GM10248 (cell line): ENCODE measurements at regions not wholly inside any gene's neighbourhood (a gene's known extent, or its start where the extent isn't known, plus 50 kb on each side); places are given as distances from the start of the nearest gene placed in this dataset.
"Not testable (repeated sequence)": the region's sequence is repeated elsewhere in the genome, so short reads cannot be mapped to it uniquely, and the experiment has no call there.

Experiments used
- CTCF ChIA-PET: fragments of 300-600 bp; sonication (Branson Sonifier 250); formaldehyde crosslinking; extraction: SDS; loops from one replicate; lab custom pipeline; 2021; ENCODE audit warnings: antibody characterized with exemption; lab: Yijun Ruan, JAX
- POLR2A ChIA-PET: fragments of 350-650 bp; sonication (Branson Sonifier 250); formaldehyde crosslinking; extraction: SDS; loops from one replicate; lab custom pipeline; 2020; ENCODE audit warnings: antibody characterized with exemption; lab: Yijun Ruan, JAX
- DNase-seq: peaks from one replicate; pipeline ENCODE4 v3.0.0; 2012; ENCODE audit errors: extremely low spot score
- CTCF ChIP-seq: IDR thresholded peaks from 2 replicates; pipeline ENCODE4 v1.5.1; 2012; ENCODE audit warnings: mild to moderate bottlenecking, low read depth; ENCODE audit errors: extremely low read depth, missing control alignments, control extremely low read depth

- DNase-seq = no peak
- POLR2A ChIA-PET = no interaction called here
- CTCF ChIA-PET = interaction anchor here (1.7 kb wide), 1 partner anchor 26 kb away, joined by 4 read pairs; no protein-coding TSS in a partner anchor
- TF ChIP-seq CTCF = no peak
Observed at GRCh38 chr20:54351371-54352136, 123.8 kb upstream of the DOK5 start.

GRCh38 chr20:54352541-54352940 is 122.9 kb upstream of the DOK5 start:
- CTCF ChIA-PET = interaction anchor here (1.7 kb wide), 1 partner anchor 25 kb away, joined by 4 read pairs; no protein-coding TSS in a partner anchor
- POLR2A ChIA-PET, DNase-seq: not testable (repeated sequence)

- POLR2A ChIA-PET = no interaction called here
- no peak for TF ChIP-seq CTCF
- DNase-seq = no peak
- CTCF ChIA-PET = interaction anchor here (1.7 kb wide), 1 partner anchor 25 kb away, joined by 4 read pairs; no protein-coding TSS in a partner anchor
Observed at GRCh38 chr20:54353292-54353691, 122.1 kb upstream of the DOK5 start.

GRCh38 chr20:54355631-54356280 is 119.6 kb upstream of the DOK5 start:
- no peak for DNase-seq
- no peak for TF ChIP-seq CTCF
- CTCF ChIA-PET = no interaction called here
- POLR2A ChIA-PET = no interaction called here

- CTCF ChIA-PET = no interaction called here
- POLR2A ChIA-PET = no interaction called here
- no peak for TF ChIP-seq CTCF
- no peak for DNase-seq
Observed at GRCh38 chr20:54356801-54357200, 118.6 kb upstream of the DOK5 start.

- ChIA-PET POLR2A (no interaction called here), CTCF (no interaction called here)
- DNase-seq = no peak
- no peak for TF ChIP-seq CTCF
Observed at GRCh38 chr20:54361475-54361874, 113.9 kb upstream of the DOK5 start.

GRCh38 chr20:54362283-54362682 is 113.1 kb upstream of the DOK5 start:
- ChIA-PET CTCF (no interaction called here), POLR2A (no interaction called here)
- no peak for DNase-seq
- TF ChIP-seq CTCF = no peak
